C4-2B (cell line): ENCODE measurements at regions not wholly inside any gene's neighbourhood (a gene's known extent, or its start where the extent isn't known, plus 50 kb on each side); places are given as distances from the start of the nearest gene placed in this dataset.
"Not testable (repeated sequence)": the region's sequence is repeated elsewhere in the genome, so short reads cannot be mapped to it uniquely, and the experiment has no call there.

Experiments
- H3K27ac ChIP-seq: fragments of 450-650 bp; 2 replicates; pipeline ENCODE4 v1.5.1; 2017
- ZFX ChIP-seq: fragments of 450-650 bp; IDR thresholded peaks from 2 replicates; pipeline ENCODE4 v1.6.1; 2017
- TF ChIP-seq, protein P1 (sequence below): fragments of 450-650 bp; conservative IDR thresholded peaks from 2 replicates; pipeline ENCODE4 v1.5.1; 2017; ENCODE audit warnings: mild to moderate bottlenecking

DNA sequence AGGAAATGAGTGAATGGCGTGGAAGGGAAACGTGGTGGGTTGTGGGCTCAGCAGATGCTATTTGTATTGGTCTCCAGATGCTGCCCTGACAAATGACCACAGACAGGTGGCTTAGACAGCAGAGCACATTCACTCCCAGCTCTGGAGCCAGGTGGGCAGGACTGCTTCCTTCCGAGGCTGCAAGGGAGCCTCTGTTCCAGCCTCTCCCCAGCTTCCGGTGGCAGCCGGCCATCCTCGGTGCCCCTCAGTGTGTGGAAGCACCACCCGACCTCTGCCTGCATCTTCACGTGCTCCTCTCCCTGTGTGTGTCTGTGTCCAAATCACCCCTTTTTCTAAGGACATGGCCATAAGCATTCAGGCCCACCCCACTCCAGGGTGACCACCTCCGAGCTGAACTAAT is 105.1 kb downstream of the SOX1 start:
- TF ChIP-seq, protein P1, sequence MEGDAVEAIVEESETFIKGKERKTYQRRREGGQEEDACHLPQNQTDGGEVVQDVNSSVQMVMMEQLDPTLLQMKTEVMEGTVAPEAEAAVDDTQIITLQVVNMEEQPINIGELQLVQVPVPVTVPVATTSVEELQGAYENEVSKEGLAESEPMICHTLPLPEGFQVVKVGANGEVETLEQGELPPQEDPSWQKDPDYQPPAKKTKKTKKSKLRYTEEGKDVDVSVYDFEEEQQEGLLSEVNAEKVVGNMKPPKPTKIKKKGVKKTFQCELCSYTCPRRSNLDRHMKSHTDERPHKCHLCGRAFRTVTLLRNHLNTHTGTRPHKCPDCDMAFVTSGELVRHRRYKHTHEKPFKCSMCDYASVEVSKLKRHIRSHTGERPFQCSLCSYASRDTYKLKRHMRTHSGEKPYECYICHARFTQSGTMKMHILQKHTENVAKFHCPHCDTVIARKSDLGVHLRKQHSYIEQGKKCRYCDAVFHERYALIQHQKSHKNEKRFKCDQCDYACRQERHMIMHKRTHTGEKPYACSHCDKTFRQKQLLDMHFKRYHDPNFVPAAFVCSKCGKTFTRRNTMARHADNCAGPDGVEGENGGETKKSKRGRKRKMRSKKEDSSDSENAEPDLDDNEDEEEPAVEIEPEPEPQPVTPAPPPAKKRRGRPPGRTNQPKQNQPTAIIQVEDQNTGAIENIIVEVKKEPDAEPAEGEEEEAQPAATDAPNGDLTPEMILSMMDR, result no peak
- TF ChIP-seq ZFX, result no peak
- no peak overlapping the region for H3K27ac ChIP-seq

DNA sequence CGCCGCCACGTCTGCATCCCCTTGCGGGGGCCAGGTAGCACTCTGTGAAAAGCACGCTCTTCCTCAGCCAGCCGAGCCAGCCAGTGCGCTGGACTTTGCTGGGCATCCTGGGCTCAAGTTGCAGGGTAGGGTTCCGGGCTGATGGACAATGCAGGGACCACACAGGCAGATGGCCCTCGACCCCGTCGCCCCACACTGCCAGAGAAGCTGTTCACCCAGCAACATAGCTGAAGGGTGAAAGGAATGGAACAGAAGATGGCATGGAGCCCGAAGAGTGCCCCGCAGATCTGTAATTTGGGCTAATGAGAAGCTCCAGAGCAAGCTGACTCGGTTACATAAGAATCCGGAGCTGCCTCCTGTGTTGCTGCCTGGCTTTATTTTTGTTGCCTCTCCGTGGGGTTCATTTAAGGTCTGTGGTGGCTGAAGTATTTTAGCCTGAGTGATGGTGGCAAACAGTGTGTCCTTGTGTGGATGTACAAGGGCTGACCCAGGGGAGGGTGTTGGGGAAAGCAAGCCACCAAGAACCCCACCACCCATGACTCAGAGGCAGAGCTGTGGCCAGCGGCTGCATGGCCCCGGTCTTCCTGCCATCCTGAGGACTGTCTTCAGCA is 105.8 kb downstream of the SOX1 start:
- no peak overlapping the region for H3K27ac ChIP-seq
- TF ChIP-seq ZFX, result no peak
- TF ChIP-seq, protein P1, result no peak

DNA sequence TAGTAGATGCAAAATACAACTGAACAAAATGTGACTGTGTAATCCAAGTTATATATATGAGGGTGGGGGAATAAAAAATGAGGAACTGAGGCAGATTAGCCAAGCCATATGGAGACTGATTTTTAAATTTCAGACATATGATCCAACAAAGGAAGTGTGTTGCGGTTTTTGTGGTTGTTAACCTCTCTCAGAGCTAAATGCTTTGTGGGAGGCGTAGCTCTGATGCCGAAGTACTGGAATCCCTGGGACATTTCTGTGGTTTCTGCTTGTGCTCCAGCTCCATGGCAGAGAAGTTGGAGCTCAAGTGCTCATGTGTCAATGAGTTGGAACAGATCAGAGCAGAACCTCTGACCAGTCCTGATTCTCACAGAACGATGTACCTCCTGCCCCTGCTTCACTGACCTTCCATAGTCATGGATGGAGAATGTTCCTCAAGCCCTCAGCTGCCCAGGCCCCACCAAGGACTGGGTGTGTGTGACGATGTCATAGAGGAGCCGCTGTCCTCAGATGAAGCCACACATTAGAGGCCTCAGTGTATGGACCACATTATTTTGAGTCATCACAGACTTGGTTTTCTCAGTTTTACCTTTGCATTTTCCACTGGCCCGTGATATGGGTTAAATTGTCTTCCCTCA is 107.6 kb downstream of the SOX1 start:
- TF ChIP-seq, protein P1, result no peak
- TF ChIP-seq ZFX, result no peak
- H3K27ac ChIP-seq, result no peak overlapping the region

DNA sequence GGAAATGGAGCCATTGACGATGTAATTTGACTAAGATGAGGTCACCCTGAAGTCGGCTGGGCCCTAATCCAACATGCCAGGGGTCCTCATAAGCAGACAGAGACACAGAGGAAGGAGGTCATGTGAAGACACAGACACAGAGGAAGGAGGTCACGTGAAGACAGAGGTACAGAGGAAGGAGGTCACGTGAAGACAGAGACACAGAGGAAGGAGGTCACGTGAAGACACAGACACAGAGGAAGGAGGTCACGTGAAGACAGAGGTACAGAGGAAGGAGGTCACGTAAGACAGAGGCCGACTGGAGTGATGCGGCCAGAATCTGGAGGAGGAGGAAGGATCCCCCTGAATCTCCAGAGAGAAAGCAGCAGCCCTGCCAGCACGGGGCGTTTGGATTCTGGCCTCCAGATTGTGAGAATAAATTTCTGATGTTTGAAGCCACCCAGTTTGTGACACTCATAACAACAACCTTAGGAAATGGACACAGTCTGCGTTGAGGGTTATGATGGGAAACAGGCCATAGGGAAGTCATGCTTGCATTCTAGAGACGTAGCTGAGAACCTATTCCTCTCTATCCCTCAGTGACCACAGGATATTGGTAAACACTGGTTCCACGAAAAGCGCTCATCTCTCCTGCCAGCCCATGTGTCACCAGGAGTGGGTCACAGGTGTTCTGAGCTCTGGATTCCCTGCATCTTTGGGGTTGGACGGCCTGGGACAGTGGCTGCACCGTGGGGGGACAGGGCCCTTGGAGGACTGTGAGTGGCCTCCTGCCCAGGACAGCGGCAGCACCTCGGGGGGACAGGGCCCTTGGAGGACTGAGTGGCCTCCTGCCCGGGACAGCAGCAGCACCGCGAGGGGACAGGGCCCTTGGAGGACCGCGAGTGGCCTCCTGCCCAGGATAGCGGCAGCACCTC is 108.5 kb downstream of the SOX1 start:
- TF ChIP-seq, protein P1, result no peak
- no peak for TF ChIP-seq ZFX
- H3K27ac ChIP-seq, result no peak overlapping the region

DNA sequence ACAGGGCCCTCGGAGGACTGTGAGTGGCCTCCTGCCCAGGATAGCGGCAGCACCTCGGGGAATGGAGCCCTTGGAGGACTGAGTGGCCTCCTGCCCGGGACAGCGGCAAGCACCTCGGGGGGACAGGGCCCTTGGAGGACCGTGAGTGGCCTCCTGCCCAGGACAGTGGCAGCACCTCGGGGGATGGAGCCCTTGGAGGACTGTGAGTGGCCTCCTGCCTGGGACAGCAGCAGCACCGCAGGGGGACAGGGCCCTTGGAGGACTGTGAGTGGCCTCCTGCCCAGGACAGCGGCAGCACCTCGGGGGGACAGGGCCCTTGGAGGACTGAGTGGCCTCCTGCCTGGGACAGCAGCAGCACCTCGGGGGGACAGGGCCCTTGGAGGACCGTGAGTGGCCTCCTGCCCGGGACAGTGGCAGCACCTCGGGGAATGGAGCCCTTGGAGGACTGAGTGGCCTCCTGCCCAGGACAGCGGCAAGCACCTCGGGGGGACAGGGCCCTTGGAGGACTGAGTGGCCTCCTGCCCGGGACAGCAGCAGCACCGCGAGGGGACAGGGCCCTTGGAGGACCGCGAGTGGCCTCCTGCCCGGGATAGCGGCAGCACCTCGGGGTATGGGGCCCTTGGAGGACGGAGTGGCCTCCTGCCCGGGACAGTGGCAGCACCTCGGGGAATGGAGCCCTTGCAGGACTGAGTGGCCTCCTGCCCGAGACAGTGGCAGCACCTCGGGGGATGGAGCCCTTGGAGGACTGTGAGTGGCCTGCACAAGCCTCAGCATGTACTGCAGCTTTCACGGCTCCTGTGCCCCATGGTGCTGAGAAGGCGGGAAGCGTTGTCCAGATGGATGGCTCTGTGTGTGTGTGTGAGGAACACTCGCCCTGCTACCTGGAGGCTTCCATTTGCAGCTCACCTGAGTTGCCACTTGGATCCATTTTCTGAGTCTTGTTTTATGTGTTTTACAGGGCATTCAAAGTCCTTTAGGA is 109.5 kb downstream of the SOX1 start:
- not testable (repeated sequence) for H3K27ac ChIP-seq

DNA sequence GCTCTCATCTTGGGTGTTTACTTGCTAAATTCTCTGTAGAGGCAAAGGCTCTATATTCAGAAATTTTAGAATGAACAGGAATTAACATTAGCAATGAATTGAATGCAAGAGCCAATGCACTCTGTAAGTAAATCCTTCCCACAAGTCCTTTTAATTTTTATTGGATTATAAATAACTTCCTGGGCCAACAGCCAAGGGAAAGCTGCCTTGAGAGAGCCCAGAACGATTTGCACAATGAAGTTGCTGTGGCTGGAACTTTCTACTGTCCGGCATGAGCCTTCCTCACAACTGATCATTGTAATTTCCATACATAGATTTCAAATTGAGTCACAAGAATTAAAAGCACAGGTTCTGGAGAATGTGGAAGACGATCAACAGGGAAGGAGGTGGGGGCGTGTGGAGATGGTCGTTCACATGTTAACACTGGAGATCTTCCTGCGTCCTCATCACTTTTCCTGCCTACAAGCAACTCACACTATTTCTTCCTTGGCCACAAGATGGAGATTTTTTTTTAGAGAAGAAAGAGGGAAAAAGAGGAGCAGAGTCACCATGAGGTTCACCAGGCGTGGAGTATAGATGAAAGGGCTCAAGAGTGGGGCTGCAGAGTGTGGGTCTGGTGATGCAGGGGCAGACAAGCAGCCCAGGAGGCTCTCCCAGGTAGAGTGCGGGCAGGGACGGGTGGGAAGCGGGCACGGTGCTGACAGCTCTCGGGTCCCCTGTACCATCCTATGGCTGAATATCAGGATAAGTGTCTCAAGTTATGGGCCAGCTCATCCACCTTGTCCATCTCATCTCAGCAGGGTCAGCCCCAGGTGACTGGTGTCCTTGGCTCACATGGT is 110.7 kb downstream of the SOX1 start:
- no peak overlapping the region for H3K27ac ChIP-seq
- TF ChIP-seq ZFX, result no peak
- TF ChIP-seq, protein P1, result no peak

DNA sequence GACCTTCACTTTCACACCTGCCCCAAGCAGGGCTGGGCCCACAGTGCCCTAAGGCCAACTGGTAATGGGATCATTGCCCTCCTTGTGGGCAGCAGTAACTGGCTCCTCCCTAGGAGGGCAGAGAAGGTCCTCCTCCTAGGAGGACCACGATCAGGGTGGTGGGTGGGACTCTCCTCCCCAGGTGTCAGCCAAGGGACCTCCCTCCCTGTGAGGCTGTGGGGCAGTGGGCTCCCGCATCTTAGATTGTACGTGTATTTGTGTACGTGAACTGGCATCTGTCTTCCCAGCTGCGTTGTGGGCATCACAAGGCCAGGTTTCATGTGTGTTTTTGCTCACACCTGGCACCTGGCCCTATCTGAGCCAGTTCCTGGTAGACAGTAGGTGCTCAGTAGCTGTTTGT is 111.8 kb downstream of the SOX1 start:
- TF ChIP-seq ZFX, result no peak
- TF ChIP-seq, protein P1, result no peak

More for the DNA sequence above, 111.8 kb downstream of the SOX1 start:
- H3K27ac ChIP-seq, result no peak overlapping the region
